WI38 (cell line): ENCODE measurements at regions not wholly inside any gene's neighbourhood (a gene's known extent, or its start where the extent isn't known, plus 50 kb on each side); places are given as distances from the start of the nearest gene placed in this dataset.
"Not testable (repeated sequence)": the region's sequence is repeated elsewhere in the genome, so short reads cannot be mapped to it uniquely, and the experiment has no call there.

Experiments
- H3K4me3 ChIP-seq: 2 replicates; pipeline ENCODE4 v1.5.1; 2011; ENCODE audit warnings: low read depth, mild to moderate bottlenecking, control low read depth, low read length
- CTCF ChIP-seq: IDR thresholded peaks from 2 replicates; pipeline ENCODE4 v1.5.1; 2012; ENCODE audit warnings: low read depth, mild to moderate bottlenecking, control low read depth, low read length

GRCh38 chr18:4691836-4692235 lies 236.7 kb upstream of the DLGAP1 start:
- no peak overlapping the region for H3K4me3 ChIP-seq
- TF ChIP-seq CTCF, result no peak

- H3K4me3 ChIP-seq, result not testable (repeated sequence)
Measured at GRCh38 chr18:4678685-4679084, 223.6 kb upstream of the DLGAP1 start.

GRCh38 chr18:4677006-4677405 lies 221.9 kb upstream of the DLGAP1 start:
- TF ChIP-seq CTCF, result no peak
- no peak overlapping the region for H3K4me3 ChIP-seq

GRCh38 chr18:4672162-4672561 lies 217.1 kb upstream of the DLGAP1 start:
- no peak for TF ChIP-seq CTCF
- H3K4me3 ChIP-seq, result no peak overlapping the region

- H3K4me3 ChIP-seq, result no peak overlapping the region
- no peak for TF ChIP-seq CTCF
Measured at GRCh38 chr18:4658804-4659203, 203.7 kb upstream of the DLGAP1 start.

- no peak overlapping the region for H3K4me3 ChIP-seq
- TF ChIP-seq CTCF, result no peak
Measured at GRCh38 chr18:4653418-4653817, 198.3 kb upstream of the DLGAP1 start.

- no peak overlapping the region for H3K4me3 ChIP-seq
- no peak for TF ChIP-seq CTCF
Measured at GRCh38 chr18:4641771-4642368, 186.8 kb upstream of the DLGAP1 start.

- TF ChIP-seq CTCF, result no peak
- H3K4me3 ChIP-seq, result no peak overlapping the region
Measured at GRCh38 chr18:4640349-4641012, 185.4 kb upstream of the DLGAP1 start.
